GM18867 (cell line): ENCODE measurements at regions not wholly inside any gene's neighbourhood (a gene's known extent, or its start where the extent isn't known, plus 50 kb on each side); places are given as distances from the start of the nearest gene placed in this dataset.

ENCODE experiments used
- ATAC-seq: cut with Tn5 transposase; IDR thresholded peaks from one replicate; pipeline ENCODE4 v1.9.1; 2021; ENCODE audit warnings: mild to moderate bottlenecking, moderate library complexity; ENCODE audit not compliant: unreplicated experiment

GRCh38 chr15:85937661-85938060 is 142.0 kb upstream of the AGBL1 start:
- ATAC-seq: no peak

DNA sequence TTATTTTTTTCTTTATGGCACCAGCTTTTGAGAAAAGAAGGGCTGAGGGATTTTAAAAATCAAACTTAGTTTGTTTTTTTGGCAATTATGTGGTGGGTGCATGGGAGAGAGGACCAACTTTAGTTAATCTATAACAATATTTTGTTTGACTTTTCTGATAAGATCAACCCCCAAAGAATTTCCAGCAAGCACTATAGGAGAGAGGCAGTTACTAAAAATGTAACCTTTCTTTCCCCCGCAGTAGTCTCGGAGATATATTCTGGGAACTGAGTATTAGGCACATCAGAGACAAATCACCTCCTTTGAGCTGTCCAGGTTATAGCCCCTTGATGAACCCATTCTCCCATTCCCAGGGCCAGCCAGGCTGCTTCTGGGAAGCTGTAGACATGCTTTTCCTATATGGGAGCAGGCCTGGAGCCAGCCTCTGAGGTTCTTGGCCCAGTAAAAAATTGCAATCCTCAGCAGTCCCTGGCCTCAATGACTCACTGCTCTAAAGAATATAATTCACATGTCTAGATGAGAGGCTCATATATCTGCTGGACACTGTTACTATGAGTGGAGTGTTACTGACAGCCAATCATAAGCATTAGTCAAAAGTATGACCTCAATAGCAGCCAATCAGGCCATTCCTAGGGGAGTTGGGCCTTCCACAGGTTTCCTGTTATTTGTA is 138.3 kb upstream of the AGBL1 start:
- no peak for ATAC-seq

DNA sequence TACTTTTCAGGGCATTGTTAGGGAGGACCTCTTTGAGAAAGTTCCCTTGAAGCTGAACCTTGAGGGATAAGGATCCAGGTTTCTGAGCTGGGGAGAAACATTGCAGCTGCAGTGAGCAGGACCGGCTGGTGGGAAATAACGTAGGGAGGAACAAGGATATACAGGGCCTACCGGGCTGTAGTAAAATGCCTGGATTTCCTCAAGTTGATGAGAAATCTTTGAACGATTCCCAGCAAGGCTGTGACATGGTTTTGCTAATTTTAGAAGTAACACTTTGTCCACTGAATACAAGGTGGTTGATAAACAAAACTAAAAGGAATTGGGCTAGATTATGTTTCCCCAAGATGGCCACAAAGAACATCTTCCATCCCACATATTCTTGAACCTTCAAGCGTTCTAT is 137.0 kb upstream of the AGBL1 start:
- ATAC-seq: no peak

- ATAC-seq: no peak
These were observed 136.5 kb upstream of the AGBL1 start for GRCh38 chr15:85943151-85943550.

DNA sequence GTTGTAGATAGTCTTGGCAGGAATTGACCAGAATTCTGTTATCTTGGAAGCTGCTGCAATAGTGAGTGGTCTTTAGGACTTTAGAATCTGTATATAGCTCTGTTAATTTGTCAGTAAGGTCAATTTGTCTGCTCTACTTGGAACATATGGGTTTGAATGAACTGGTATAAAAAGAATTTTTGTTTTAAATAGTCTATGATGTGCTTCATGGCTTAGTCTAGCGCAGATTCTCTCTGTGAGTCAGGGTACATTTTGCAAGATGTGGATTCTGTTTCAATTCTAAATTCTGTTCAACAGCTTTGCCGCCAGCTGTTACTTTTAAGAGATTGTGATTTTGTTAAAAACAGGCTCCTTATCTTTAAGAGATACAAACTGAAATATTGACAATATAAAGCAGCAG is 135.9 kb upstream of the AGBL1 start:
- no peak for ATAC-seq

- ATAC-seq: no peak
These were observed 132.7 kb upstream of the AGBL1 start for GRCh38 chr15:85947021-85947420.

- ATAC-seq: no peak
These were observed 131.7 kb upstream of the AGBL1 start for GRCh38 chr15:85947936-85948335.

- ATAC-seq: peak; percentile 89
These were observed 129.6 kb upstream of the AGBL1 start for GRCh38 chr15:85950101-85950500.

DNA sequence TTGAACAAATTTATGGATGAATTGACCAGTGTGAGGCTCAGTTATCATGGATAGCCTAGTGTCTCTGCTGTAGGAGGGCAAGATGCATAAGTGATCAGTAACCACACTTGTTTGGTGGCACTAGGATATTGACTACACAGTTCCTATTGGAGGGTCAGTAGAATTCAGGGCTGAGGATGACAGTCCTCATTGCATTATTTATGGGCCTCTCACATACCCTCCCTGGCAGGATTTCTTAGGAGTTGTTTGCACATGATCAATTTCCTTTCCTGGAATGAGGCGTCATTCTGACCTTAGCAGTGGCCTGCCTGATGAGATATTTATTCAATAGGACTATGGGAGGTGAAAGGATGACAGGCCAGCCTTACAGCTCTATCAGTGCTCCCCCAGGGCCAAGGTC is 125.1 kb upstream of the AGBL1 start:
- ATAC-seq: no peak

- ATAC-seq: peak; percentile 94
These were observed 123.9 kb upstream of the AGBL1 start for GRCh38 chr15:85955501-85956391.

- no peak for ATAC-seq
These were observed 123.0 kb upstream of the AGBL1 start for GRCh38 chr15:85956532-85957275.

- no peak for ATAC-seq
These were observed 120.1 kb upstream of the AGBL1 start for GRCh38 chr15:85959611-85960010.

GRCh38 chr15:85960381-85960780 is 119.3 kb upstream of the AGBL1 start:
- no peak for ATAC-seq

DNA sequence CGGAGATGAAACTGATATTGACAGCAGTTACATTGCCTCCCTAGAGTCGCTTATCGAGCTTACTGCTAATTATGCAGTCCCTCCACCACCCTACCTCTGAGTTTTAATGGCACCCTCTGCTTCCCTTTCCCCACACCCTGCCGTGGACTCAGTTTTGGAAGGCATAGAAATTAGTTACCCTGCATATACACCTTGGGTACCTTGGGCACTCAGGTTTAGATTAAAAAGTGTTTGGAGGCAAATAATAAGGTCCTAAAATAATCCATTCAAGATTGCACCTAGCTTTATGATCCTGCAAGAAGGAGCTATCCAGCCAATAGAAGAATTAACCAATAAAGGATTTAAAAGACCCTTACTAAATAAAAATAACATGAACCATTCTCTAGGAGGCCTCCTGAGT is 117.8 kb upstream of the AGBL1 start:
- ATAC-seq: no peak

DNA sequence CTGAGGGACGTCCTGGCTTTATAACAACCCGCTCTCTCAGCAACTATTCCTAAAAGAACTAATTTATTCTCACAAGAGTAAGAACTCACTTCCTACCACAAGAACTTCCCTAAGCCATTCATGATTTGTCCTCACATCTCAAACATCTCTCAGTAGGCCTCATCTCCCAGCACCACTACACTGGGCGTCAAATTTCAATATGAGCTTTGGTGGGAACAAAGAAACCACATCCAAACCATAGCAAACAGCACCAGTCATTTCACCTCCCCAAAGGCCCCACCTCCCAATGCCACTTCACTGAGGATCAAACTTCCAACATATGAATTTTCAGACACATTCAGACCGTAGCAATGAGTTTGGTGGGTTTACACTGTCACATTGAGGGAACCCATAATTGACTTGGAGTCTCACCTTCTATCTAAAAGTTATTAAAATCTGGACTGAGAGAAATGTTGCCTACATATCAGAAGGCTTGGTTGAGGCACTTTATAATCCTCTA is 116.4 kb upstream of the AGBL1 start:
- ATAC-seq: no peak

- ATAC-seq: no peak
These were observed 115.2 kb upstream of the AGBL1 start for GRCh38 chr15:85964471-85964870.

DNA sequence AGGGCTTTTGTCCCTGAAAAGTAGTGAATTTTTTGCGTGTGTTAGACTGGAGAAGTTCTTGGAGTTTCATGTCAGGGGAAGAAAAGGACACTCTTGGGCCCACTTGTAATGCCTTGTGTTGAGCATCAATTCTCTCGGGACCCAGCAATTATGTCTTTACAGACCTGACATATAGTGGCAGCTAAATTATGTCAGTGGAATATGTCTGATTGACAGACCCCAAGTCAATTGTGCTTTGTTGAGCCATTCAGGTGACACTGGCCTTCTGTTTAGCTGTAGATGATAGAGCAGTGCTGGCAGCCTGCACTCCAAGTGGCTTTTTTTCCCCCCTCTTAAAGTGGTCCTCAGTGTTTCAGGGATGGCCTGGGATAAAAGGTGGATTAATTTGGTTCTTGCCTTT is 112.1 kb upstream of the AGBL1 start:
- ATAC-seq: no peak

DNA sequence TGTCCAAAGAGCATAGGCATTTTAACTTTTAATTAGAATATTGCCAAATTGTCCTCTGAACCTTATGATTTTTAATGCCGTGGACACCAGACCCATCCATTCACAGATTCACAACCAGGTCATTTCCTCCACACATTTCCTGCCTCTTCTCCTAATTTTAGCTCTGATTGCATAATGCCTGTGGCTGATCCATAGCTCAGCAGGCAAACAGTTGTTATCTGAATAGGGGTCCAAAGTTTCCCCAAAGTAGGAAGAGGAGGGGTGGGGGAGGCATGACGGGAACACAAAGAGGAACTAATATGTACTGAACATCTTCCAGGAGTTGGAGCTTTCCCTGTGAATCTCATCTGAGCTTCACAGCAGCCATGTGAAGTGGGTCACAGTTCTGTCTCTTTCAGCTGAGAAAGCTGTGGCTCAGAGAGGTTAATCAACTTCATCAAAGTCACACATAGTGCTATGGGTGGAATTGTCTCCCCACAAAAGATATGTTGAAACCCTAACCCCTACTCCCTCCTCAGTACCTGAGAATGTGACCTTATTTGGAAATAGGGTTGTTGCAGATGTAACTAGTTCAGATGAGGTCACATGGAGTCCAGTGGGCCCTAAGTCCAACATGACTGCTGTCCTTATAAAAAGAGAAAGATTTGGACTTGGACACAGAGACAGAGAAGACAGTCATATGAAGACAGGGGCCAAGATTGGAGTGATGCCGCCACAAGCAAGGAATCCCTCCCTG is 106.7 kb upstream of the AGBL1 start:
- ATAC-seq: no peak

- no peak for ATAC-seq
These were observed 105.9 kb upstream of the AGBL1 start for GRCh38 chr15:85973584-85974347.

DNA sequence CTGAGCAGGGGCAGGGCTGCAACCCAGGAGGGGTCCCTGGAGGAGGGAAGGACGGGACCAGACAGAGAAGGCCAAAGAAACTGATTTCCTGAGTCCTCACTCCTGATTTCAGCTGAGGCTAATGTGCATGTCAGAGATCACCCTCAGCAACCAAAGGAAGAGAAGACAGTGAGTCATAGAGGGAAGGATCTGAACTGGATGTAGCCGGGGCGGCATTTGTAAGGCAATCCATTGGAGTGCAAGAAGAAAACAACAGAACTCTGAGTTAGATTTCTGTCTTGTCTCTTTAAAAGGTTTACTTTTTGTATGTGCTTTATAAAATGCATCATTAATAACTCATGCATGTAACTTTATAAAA is 105.3 kb upstream of the AGBL1 start:
- ATAC-seq: no peak
